ENCODE measurements at regions not wholly inside any gene's neighbourhood (a gene's known extent, or its start where the extent isn't known, plus 50 kb on each side); places are given as distances from the start of the nearest gene placed in this dataset.
A peak's percentile ranks its signal among the peaks of the same experiment; 100 is the strongest.

DNA sequence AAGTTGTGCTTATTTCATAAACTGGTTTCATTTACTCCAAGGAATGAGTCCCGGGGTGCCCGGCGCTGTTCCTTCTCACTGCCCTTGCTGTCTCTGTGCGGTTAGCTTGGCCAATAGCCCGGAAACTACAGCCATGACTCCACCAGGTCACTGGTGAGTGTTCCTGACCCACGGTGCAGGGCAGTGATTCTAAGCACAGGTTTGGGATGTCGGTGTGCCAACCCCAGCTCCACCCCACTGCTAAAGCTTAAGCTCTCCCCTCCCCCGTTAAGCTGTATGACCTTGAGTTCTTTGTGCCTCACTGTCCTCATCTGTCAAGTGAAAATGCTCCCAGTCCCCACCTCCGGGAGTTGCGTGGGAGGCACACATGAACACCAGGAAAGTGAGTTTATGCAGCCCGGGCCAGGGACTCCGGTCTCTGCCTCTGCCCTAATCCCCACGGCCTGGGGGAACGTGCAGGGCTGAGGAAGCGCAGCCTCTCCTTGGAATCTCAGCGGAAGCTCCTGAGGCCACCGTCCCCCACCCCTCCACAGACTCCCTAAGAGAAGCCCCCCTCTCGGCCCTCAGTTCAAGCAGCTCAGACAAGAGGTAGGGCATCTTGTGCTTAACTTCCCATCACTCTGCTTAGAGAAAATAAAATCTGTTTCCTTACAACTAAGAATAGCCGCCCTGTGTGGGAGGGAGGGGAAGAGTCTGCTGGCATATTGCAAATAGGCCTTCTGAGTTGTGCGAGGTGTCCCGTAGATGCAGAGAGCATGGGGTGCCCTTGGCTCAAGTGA lies 92.0 kb upstream of the RAI14 start:
- TF ChIP-seq FOXM1 (IDR thresholded peaks at IDR 0.05; ENCODE audit: borderline replicate concordance, low read depth) (no peak), RAD21 (IDR thresholded peaks at IDR 0.05; ENCODE audit: low read depth) (no peak), ZBTB7A (IDR thresholded peaks at IDR 0.05; ENCODE audit: low read depth) (no peak), NFIC (IDR thresholded peaks at IDR 0.05) (peak; percentile 43; the same call in 1 of the 2 replicates), YY1 (IDR thresholded peaks at IDR 0.05; ENCODE audit: low read depth) (no peak), EGR1 (IDR thresholded peaks at IDR 0.05) (no peak), TCF12 (IDR thresholded peaks at IDR 0.05; ENCODE audit: low read depth) (no peak), CEBPB (IDR thresholded peaks at IDR 0.05) (no peak)
- TF ChIP-seq, protein P1, sequence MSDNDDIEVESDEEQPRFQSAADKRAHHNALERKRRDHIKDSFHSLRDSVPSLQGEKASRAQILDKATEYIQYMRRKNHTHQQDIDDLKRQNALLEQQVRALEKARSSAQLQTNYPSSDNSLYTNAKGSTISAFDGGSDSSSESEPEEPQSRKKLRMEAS (IDR thresholded peaks at IDR 0.05), result no peak
- TF ChIP-seq, protein P2, sequence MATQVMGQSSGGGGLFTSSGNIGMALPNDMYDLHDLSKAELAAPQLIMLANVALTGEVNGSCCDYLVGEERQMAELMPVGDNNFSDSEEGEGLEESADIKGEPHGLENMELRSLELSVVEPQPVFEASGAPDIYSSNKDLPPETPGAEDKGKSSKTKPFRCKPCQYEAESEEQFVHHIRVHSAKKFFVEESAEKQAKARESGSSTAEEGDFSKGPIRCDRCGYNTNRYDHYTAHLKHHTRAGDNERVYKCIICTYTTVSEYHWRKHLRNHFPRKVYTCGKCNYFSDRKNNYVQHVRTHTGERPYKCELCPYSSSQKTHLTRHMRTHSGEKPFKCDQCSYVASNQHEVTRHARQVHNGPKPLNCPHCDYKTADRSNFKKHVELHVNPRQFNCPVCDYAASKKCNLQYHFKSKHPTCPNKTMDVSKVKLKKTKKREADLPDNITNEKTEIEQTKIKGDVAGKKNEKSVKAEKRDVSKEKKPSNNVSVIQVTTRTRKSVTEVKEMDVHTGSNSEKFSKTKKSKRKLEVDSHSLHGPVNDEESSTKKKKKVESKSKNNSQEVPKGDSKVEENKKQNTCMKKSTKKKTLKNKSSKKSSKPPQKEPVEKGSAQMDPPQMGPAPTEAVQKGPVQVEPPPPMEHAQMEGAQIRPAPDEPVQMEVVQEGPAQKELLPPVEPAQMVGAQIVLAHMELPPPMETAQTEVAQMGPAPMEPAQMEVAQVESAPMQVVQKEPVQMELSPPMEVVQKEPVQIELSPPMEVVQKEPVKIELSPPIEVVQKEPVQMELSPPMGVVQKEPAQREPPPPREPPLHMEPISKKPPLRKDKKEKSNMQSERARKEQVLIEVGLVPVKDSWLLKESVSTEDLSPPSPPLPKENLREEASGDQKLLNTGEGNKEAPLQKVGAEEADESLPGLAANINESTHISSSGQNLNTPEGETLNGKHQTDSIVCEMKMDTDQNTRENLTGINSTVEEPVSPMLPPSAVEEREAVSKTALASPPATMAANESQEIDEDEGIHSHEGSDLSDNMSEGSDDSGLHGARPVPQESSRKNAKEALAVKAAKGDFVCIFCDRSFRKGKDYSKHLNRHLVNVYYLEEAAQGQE (IDR thresholded peaks at IDR 0.05; ENCODE audit: low read depth), result no peak
